Rectal smooth muscle tissue (tissue), 1 donor: ENCODE measurements at regions not wholly inside any gene's neighbourhood (a gene's known extent, or its start where the extent isn't known, plus 50 kb on each side); places are given as distances from the start of the nearest gene placed in this dataset.

ENCODE experiments used
- H3K27ac ChIP-seq: one replicate; pipeline ENCODE4 v1.7.0; 2013; ENCODE audit warnings: low read depth, low read length, inconsistent platforms
- H3K27me3 ChIP-seq: one replicate; pipeline ENCODE4 v1.7.0; 2013; ENCODE audit warnings: low read length; ENCODE audit not compliant: control insufficient read depth, insufficient read depth
- H3K36me3 ChIP-seq: one replicate; pipeline ENCODE4 v1.7.0; 2013; ENCODE audit warnings: low read length; ENCODE audit not compliant: control insufficient read depth, insufficient read depth
- H3K4me1 ChIP-seq: one replicate; pipeline ENCODE4 v1.7.0; 2013; ENCODE audit warnings: low read length; ENCODE audit not compliant: control insufficient read depth, insufficient read depth
- H3K4me3 ChIP-seq: one replicate; pipeline ENCODE4 v1.7.0; 2013; ENCODE audit warnings: low read length
- H3K9ac ChIP-seq: one replicate; pipeline ENCODE4 v1.7.0; 2013; ENCODE audit warnings: low read length

DNA sequence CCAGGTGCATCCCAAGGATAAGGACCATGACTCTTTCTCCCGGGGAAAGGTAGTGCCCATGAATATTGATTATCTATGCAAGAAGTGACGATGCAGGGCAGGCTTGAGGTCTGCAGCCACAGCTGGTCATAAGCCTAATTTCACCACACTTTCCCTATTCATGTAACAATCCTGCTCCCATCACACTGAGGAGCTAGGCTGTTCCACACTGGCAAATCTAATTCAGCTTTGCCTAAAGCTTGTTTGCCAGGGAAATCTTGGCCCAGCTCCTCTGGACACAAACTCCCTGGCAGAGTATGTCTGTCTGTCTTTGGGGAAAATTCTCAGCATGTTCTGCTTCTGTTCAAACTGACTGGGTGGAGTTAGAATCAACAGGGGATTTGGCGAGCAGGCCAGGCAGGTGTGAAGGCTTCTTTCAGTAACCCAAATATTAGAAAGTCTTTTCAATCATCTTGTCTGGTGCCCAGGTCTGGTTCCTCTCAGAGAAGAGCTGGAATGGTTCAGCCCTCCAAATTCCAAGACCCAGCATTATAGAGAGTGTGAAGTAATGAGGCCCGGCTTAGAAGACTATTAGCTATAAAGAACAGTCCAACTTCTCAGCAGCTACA lies 88.5 kb upstream of the SPDL1 start:
- Histone ChIP-seq H3K27ac (no peak overlapping the region), H3K4me3 (no peak overlapping the region), H3K4me1 (peaks cover 9% of the 10 kb centered on the region), H3K36me3 (no peaks in the 10 kb centered on the region), H3K9ac (no peak overlapping the region), H3K27me3 (no peaks in the 10 kb centered on the region)

DNA sequence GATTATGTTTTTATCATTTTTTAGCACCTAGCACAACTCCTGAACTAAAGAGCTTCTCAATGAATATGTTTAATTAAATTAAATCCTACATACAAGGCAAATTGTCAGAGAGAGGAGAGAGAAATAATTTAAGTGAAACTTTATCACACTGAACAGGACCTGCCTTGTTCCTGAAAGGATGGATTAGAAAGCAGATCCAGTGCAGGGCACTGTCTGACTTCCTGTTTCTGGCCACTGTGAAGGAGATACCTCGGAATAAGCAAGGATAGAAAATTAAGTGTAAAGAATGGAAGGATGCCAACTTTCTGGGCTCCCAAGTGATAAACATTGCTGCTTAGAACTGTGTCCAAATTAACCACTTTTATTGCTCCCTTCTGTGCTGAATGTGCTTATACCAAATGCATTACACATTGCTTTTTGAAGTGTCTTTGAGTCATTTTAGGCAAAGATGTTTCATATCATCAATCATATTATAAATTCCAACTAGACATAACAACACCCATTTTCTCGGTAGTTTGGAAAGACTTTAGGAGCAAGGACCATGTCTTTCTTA lies 89.1 kb upstream of the SPDL1 start:
- H3K4me3 ChIP-seq: no peak overlapping the region
- H3K4me1 ChIP-seq: peaks cover 9% of the 10 kb centered on the region
- no peak overlapping the region for H3K9ac ChIP-seq
- H3K36me3 ChIP-seq: no peaks in the 10 kb centered on the region
- H3K27ac ChIP-seq: no peak overlapping the region
- no peaks in the 10 kb centered on the region for H3K27me3 ChIP-seq

DNA sequence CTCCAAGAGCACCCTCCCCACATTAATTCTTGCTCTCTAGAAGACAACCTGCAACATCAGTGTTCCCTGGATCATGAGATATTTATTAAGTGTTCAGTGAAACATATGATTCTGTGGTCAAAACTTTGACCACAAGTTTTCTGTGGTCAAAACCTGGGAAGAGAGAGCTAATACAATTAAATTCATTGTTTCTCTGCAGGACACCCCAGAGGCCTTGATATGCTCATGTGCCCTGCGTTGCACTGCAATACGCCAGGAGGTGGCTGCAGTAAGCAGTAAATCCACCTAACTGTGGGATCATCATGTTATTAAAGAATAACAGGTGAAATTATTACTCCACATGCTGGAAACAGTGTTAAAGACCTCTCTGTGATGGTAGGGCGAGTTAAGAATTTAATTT lies 109.3 kb upstream of the SPDL1 start:
- Histone ChIP-seq H3K36me3 (no peaks in the 10 kb centered on the region), H3K27me3 (no peaks in the 10 kb centered on the region), H3K9ac (no peak overlapping the region), H3K27ac (no peak overlapping the region), H3K4me3 (no peak overlapping the region), H3K4me1 (no peaks in the 10 kb centered on the region)

DNA sequence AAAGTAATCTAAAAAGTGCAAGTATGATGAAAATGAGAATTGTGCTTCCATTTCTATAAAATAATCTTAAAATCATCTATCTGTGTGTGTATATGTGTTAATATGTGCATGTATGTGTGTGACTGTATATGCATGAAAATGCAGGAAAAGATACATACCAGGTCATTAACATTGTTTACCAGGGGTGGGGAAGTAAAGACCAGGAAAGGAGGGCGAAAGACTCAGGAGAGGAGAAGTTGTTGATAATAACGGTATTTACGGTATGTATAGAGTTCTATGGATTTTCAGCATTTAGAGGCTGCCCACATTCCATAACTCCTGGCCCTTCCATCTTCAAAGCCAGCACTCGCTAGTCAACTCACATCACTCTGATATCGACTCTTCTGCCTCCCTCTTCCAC lies 111.0 kb upstream of the SPDL1 start:
- Histone ChIP-seq H3K36me3 (no peaks in the 10 kb centered on the region), H3K27ac (no peak overlapping the region), H3K4me1 (no peaks in the 10 kb centered on the region), H3K4me3 (no peak overlapping the region), H3K9ac (no peak overlapping the region), H3K27me3 (no peaks in the 10 kb centered on the region)

DNA sequence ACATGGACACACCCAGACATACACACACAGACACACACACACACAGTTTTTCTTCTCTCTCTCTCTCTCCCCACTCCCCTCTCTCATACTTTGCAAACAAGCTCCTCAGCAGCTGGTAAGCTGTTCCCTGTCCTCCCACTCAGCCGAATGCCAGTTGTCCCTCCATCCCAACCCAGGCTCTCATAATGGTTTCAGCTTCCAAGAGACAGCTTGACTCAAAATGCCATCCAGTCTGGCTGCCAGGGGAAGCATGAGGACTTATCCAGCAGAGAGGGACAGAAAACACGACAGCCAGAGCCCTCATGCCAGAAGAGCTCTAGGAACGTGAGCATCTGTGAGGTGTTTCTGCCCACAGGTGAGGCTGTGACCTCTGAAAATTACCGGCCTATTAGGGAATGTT lies 112.6 kb upstream of the SPDL1 start:
- Histone ChIP-seq H3K9ac (no peak overlapping the region), H3K27me3 (no peaks in the 10 kb centered on the region), H3K4me3 (no peak overlapping the region)

DNA sequence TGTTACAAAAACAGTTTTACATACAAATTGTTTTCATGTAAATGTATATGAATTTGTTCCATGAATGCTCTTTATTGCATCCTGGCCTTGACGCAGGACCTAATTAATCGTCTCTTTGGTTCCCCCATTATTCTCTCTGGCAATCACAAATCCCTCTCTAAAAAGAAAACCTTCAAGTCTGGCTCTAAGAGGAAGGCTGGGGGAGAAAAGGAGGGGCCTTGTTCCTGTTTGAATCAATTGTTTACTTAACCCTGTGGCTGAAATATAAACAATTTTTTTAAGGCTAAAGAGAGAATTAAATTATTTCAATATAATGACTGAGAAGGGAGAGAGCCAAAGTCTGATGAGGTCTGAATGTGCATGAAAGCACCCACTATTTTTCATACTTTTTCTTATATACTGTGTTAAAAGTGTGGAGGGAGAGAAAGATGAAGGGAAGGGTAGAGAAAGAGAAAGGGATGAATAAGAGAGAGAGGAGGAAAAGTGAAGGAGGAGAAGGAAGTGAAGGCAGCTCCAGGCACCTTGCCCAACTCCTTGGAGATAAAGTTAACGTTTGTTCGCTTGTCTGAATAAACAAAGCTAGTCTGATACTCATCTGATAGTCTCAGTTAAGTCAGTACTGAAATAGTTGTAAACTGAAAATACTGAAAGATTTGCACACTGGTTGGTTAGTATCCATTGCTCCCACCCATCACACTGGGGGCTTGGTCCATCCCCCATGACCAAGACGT lies 116.4 kb upstream of the SPDL1 start:
- no peaks in the 10 kb centered on the region for H3K27me3 ChIP-seq

More for the DNA sequence above, 112.6 kb upstream of the SPDL1 start:
- no peak overlapping the region for H3K27ac ChIP-seq
- no peaks in the 10 kb centered on the region for H3K4me1 ChIP-seq
- H3K36me3 ChIP-seq: no peaks in the 10 kb centered on the region

DNA sequence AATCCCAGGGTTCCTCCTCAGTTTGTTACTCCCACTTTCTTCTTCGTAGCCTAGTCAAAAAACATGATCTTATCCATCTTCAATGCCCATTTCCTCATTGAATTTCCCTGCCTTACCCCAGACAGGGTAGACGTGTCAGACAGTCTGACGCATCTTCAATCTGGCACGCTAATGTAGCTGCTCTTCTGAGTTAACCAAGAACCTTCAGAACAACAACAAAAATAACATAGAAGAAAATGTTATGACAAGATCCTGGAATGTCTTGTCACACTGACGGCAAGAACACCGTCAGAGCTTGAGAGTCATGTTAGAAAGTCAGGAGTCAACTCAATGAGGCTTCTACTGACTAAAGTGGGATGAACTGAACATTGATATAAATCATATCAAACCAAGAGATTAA lies 122.7 kb upstream of the SPDL1 start:
- Histone ChIP-seq H3K27me3 (no peaks in the 10 kb centered on the region), H3K36me3 (no peaks in the 10 kb centered on the region), H3K4me3 (no peak overlapping the region), H3K9ac (no peak overlapping the region), H3K4me1 (no peaks in the 10 kb centered on the region), H3K27ac (no peak overlapping the region)

More for the DNA sequence above, 116.4 kb upstream of the SPDL1 start:
- H3K9ac ChIP-seq: no peak overlapping the region
- H3K4me1 ChIP-seq: no peaks in the 10 kb centered on the region
- no peak overlapping the region for H3K27ac ChIP-seq
- no peaks in the 10 kb centered on the region for H3K36me3 ChIP-seq
- no peak overlapping the region for H3K4me3 ChIP-seq

DNA sequence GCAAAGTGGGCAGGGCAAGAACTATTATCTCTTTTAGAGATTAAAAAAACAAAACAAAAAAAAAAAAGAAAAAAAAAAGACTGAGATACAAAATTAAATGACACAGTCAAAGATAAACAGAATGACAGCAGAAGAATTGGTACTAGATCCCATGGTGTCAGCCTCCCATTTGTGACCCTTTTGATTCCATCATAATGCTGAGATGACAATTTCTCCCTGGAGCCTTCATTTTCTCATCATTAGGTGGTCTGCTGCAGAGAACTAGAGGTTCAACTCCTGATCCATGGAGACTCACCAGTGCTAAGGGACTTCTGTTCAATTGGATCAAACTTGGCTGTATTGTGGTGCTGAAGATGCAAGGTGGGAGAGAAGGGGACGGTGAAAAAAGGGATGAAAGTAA lies 123.5 kb upstream of the SPDL1 start:
- no peak overlapping the region for H3K27ac ChIP-seq
- no peaks in the 10 kb centered on the region for H3K4me1 ChIP-seq
- no peak overlapping the region for H3K9ac ChIP-seq
- H3K36me3 ChIP-seq: no peaks in the 10 kb centered on the region
- no peak overlapping the region for H3K4me3 ChIP-seq
- no peaks in the 10 kb centered on the region for H3K27me3 ChIP-seq

DNA sequence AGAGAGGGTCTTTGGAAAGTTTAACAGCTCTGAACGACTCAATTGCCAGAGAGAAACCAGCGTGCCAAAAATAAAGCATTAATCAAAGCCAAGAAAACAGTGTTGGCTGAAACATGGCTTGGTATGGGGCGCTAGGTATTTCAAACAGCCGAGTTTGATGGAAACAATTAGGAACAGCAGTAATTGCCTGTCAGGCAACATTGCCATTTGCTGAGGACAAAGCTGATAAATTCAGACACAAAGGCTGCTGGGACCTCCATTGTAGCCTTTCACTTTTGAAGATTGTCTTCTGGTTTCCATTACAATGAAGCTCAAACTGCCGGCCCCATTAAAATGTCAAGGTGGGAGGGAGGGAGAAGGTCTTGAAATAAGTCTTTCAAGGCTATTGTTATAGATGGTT lies 125.4 kb upstream of the SPDL1 start:
- no peak overlapping the region for H3K9ac ChIP-seq
- no peaks in the 10 kb centered on the region for H3K36me3 ChIP-seq
- no peaks in the 10 kb centered on the region for H3K27me3 ChIP-seq
- H3K27ac ChIP-seq: no peak overlapping the region
- no peaks in the 10 kb centered on the region for H3K4me1 ChIP-seq
- no peak overlapping the region for H3K4me3 ChIP-seq

DNA sequence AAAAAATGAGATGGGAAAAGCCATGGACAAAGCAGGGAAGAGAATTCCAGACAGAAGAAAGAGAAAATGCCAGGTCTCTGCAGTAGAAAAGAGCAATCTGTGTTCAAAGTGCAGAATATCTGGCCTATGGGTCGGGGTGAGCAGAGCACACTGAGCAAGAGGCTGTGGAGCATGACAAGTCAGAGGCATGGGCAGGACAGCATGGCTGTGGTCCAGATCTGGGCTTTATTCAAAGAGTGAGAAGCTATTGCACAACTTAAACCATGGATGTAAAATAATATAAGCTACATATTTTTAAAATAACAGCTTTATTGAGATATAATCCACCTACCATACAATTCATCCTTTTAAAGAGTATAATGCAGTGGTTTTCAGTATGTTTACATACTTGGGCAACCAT lies 133.1 kb upstream of the SPDL1 start:
- Histone ChIP-seq H3K27ac (no peak overlapping the region), H3K4me3 (no peak overlapping the region), H3K36me3 (no peaks in the 10 kb centered on the region), H3K9ac (no peak overlapping the region), H3K27me3 (no peaks in the 10 kb centered on the region), H3K4me1 (no peaks in the 10 kb centered on the region)

DNA sequence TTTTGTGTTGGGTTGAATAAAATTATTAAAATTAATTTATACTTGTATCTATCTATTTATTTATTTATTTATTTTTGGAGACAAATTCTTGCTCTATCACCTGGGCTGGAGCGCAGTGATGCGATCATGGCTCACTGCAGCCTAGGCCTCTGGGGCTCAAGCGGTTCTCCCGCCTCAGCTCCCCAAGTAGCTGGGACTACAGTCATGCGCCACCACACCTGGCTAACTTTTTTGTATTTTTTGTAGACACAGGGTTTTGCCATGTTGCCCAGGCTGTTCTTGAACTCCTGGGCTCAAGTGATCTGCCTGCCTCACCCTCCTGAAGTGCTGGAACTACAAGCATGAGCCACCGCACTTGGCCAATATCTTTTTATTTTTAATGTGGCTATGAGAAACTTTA lies 134.7 kb upstream of the SPDL1 start:
- H3K4me3 ChIP-seq: no peak overlapping the region
- no peak overlapping the region for H3K27ac ChIP-seq
- no peaks in the 10 kb centered on the region for H3K4me1 ChIP-seq
- no peak overlapping the region for H3K9ac ChIP-seq
- H3K36me3 ChIP-seq: no peaks in the 10 kb centered on the region
- H3K27me3 ChIP-seq: no peaks in the 10 kb centered on the region

DNA sequence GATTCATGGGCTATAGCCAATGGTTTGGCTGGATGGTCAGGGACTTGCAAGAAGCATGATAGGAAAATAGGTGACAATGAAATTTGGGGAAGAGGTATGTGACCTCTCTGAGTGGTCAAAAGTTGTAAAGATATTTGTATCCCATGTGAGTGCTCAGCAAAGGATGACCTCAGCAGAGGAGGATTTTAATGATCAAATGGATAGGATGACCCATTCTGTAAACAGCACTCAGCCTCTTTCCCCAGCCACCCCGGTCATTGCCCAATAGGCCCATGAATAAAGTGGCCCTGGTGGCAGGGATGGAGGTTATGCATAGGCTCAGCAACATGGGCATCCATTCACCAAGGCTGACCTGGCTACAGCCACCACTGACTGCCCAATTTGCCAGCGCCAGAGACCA lies 138.4 kb upstream of the SPDL1 start:
- no peak overlapping the region for H3K4me3 ChIP-seq
- H3K27me3 ChIP-seq: no peaks in the 10 kb centered on the region
- no peaks in the 10 kb centered on the region for H3K36me3 ChIP-seq
- H3K9ac ChIP-seq: no peak overlapping the region
- no peak overlapping the region for H3K27ac ChIP-seq
- peaks cover 13% of the 10 kb centered on the region for H3K4me1 ChIP-seq
